ENCODE measurements at regions not wholly inside any gene's neighbourhood (a gene's known extent, or its start where the extent isn't known, plus 50 kb on each side); places are given as distances from the start of the nearest gene placed in this dataset.
A peak's percentile ranks its signal among the peaks of the same experiment; 100 is the strongest.
"Not testable (repeated sequence)": the region's sequence is repeated elsewhere in the genome, so short reads cannot be mapped to it uniquely, and the experiment has no call there.

DNA sequence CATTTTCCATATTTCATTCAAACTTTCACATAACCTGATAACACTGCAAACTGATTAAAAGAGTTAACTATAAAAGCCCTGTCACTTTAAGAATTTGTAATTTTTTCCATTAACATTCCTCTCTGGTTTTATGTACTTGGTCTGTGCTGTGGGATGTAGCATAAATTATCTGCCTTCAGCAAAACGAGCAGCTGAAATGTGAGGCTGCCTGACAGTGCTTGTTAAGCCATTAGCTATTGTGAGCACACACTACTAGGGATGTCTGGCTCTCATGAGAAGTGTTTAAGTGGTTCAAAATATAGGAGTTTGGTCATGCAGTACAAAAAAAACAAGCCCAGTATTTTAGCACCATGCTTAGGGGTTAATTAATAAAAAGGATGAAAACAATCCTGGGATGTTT is 63.0 kb downstream of the HOXA1 start:
- DNase-seq (ENCODE audit: low read depth), result no peak
- no peak overlapping the region for H3K4me3 ChIP-seq (ENCODE audit: low read depth, low read length)

DNA sequence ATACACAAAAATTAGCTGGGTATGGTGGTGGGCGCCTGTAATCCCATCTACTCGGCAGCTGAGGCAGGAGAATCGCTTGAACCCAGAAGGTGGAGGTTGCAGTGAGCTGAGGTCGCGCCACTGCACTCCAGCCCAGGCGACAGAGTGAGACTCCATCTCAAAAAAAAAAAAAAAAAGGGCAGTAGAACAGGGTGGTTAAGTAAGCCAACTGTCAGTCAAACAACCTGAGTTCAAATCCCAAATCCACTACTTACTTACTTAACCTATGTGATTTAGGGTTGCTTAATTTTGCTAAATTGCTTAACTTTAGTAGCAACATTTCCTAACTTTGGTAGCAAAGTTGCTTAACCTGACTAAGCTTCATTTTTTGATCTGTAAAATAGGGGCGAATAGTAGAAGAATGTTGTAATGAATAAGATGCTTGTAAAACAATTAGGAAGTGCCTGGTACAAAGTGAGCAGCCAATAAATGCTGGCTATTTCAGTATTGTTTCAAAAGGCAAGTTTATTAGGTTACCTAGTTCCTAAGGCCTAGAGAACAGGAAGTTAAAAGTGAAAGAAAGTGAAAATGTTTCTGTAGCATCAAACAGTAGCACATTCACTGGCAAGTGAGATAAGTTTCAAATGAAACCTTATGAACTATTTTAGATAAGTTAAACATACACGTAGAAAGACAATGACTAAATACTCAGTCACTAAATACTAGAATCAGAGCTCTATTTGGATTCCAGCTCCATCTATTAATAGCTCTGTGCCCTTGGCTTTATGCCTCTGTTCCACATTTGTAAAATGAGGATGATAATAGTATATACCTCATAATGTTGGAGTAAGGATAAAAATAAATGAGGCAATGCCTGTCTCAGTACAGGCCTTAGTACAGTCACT is 64.3 kb downstream of the HOXA1 start:
- no peak overlapping the region for H3K4me3 ChIP-seq (ENCODE audit: low read depth, low read length)
- DNase-seq (ENCODE audit: low read depth), result no peak

DNA sequence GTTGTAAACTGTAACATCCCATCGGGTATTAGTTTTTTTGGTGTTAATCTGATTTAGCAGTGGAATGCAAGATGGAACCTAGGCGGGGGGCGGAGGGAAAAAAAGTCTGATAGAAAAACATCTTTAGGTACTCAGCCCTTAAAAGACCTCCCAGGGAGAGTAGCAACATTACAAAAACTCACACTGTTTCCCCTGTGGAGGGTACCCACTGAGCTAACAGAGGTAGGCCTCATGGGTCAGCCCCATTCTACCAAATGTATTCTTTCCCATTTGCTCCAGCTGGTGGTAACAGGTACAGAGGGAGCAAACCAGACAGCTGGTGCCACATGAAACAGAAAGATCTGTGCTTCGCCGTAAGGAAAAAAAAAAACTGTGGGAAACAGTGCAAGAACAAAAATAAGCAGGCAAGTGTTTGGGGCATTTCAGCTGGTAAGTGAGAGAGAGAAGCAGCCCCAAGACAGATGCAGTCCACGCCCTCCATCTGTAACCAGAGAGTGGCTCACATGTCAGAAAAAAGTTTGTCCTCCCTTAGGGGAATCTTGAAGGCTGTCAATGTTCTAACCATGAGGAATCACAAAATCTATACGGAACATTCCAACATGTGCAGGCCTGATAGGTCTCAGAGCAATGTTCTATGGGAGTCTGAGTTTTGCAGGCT is 65.3 kb downstream of the HOXA1 start:
- DNase-seq (ENCODE audit: low read depth), result no peak
- H3K4me3 ChIP-seq (ENCODE audit: low read depth, low read length), result no peak overlapping the region

DNA sequence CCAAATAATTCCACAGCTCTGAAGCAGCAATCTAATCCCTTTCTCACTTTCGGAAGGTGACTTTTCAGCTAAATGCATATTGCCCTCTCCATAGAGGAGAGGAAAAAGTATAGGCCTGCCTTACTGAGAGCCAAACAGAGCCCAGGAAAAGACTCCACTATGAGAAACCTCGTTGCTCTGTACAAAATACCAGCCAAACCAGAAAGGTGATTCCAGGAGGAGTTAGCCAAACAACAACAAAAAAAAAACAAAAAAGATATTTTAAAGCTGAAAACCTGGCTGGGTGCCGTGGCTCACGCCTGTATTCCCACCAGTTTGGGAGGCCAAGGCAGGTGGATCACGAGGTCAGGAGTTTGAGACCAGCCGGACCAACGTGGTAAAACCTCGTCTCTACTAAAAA is 70.5 kb downstream of the HOXA1 start:
- no peak for DNase-seq (ENCODE audit: low read depth)

DNA sequence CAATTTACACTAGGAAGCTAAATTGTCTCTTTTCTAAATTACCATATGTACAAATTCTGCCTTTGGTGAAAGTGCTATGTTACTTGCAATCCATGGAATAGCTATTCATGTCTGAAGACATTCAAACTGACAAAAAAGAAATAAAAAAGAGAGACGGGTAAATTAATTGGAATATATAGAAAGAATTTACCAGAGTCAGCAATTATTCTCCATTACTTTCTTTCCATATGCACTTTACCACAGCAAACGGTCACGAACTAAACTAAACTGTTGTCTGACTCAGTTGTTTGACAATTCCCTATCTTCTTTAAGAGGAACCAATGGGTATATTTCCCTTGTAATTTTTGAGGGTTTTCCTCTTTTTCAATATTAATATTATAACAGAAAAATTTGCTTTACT is 85.7 kb downstream of the HOXA1 start:
- DNase-seq (ENCODE audit: low read depth), result no peak
- no peak overlapping the region for H3K4me3 ChIP-seq (ENCODE audit: low read depth, low read length)

More for the DNA sequence above, 70.5 kb downstream of the HOXA1 start:
- no peak overlapping the region for H3K4me3 ChIP-seq (ENCODE audit: low read depth, low read length)

DNA sequence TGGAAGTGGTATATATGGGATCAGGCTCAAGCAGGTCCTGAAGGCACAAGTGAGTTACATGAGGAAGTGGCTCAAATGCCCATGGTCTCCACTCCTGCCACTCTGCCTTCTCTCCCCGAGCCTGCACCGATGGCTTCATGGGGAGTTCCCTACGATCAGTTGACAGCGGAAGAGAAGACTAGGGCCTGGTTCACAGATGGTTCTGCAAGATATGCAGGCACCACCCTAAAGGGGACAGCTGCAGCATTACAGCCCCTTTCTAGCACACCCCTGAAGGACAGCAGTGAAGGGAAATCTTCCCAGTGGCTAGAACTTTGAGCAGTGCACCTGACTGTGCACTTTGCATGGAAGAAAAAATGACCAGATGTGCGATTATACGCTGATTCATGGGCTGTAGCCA is 95.3 kb downstream of the HOXA1 start:
- no peak overlapping the region for H3K4me3 ChIP-seq (ENCODE audit: low read depth, low read length)

DNA sequence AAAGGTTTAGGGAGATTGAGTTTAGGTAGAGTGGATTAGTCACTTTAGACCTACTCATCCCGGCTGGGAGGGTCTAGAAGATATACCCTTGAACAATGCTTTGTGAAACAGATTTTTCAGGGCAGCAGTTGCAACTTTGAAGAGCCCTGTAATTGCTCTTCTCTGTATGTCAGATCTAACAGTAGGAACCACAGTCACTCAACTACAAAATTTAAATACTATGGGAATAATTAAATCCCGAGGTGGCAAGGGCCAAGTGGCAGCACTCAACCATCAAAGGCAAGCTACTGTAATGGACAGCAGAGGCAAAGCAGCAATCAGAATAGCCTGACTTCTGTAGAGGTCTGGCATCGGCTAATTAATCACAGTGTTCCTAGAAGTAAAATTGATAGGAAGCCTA is 97.5 kb downstream of the HOXA1 start:
- H3K4me3 ChIP-seq (ENCODE audit: low read depth, low read length); DNase-seq (ENCODE audit: low read depth): not testable (repeated sequence)

More for the DNA sequence above, 95.3 kb downstream of the HOXA1 start:
- no peak for DNase-seq (ENCODE audit: low read depth)

DNA sequence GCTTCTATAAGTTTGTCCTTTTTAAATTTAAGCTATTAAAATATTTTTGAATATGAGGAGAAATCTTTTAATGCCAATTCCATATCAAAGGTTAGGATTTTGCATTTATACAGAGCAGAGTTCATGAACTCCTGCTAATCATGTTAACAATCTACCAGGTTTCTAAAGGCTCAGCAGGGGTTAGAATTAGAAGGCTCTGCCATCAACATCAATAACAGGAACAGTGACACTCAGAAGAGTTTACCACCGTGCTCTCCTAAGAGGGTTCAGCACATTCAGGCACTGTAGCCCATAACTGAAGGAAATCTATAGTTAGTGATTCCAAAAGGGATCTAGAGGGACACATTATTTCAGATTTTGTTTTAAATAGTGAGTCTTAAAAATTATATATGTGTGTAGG is 100.1 kb downstream of the HOXA1 start:
- H3K4me3 ChIP-seq (ENCODE audit: low read depth, low read length), result no peak overlapping the region
- no peak for DNase-seq (ENCODE audit: low read depth)

DNA sequence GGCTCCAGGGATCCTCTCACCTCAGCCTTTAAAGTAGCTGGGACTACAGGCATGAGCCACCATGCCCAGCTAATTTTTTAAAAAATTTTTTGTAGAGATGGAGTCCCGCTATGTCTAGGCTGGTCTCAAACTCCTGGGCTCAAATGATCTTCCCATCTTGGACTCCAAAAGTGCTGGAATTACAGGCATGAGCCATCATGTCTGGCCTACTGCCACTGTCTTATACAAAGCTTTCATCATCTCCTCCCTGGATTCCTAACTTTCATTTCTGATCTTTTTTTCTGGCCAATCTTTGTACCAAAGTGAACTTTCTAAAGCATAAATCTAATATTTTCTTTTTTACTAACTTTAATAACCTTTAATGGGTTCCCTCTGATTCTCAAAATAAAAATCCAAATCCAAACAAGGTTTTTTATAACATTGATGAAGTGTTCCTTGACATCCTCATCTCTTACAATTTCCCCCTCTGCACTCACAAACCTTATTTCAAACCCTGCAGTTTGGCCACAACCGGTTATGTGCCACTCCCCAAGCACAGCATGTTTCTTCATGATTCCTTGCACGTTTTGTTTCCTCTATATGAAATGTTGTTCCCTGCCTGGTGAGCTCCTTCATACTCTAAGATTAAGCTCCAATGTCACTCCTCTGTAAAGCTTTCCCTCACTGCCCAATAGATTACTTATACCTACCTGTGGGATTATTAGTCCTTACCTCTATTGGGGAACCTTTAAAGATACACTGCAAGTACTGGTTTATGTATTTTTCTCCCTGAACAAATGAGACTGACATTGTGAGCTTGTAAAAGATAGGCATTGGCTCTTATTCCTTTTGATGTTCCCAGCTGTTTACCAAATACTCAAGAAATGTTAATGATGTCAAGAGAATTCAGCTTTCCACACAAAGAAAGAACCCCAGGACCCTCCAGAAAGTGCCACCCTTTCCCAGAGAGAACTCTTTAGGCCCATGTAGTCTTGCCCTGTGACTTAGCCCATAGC is 101.7 kb downstream of the HOXA1 start:
- DNase-seq (ENCODE audit: low read depth), result peak; percentile 30
- H3K4me3 ChIP-seq (ENCODE audit: low read depth, low read length), result no peak overlapping the region

DNA sequence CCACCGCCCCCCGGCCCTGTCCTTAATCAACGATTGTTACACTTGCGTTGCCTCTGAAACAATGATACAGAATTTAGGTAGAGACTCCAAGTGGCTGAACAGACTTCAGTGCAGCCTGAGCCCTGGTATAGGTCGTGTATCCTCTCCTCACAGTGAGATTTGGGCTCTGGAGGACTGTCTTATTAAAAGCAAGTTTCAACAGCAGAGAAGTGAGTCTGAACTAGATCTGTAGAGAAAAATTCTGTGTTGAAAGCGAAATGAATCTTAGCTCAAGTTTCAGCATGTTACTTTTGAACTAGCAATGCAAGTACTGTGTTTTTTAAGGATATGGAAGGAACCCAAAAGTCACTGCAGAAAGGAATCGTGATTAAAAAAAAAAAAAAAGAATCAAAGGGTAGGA is 103.1 kb downstream of the HOXA1 start:
- DNase-seq (ENCODE audit: low read depth), result no peak
- H3K4me3 ChIP-seq (ENCODE audit: low read depth, low read length), result no peak overlapping the region

DNA sequence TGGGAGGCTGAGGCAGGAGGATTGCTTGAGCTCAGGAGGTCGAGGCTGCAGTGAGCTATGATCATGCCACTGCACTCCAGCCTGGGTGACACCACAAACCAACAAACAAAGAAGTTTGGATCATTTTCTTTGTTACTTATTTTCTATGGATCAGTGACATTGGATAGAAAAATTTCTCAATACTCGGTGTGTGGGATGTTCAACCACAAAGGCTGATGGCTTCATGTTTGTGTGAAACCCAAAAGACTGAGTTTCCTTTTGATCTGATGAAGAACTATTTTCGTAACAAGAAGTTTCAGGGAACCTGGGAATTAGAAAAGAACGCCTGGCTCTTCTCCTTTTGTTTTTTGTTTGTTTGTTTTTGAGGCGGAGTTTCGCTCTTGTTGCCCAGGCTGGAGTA is 104.0 kb downstream of the HOXA1 start:
- no peak for DNase-seq (ENCODE audit: low read depth)

DNA sequence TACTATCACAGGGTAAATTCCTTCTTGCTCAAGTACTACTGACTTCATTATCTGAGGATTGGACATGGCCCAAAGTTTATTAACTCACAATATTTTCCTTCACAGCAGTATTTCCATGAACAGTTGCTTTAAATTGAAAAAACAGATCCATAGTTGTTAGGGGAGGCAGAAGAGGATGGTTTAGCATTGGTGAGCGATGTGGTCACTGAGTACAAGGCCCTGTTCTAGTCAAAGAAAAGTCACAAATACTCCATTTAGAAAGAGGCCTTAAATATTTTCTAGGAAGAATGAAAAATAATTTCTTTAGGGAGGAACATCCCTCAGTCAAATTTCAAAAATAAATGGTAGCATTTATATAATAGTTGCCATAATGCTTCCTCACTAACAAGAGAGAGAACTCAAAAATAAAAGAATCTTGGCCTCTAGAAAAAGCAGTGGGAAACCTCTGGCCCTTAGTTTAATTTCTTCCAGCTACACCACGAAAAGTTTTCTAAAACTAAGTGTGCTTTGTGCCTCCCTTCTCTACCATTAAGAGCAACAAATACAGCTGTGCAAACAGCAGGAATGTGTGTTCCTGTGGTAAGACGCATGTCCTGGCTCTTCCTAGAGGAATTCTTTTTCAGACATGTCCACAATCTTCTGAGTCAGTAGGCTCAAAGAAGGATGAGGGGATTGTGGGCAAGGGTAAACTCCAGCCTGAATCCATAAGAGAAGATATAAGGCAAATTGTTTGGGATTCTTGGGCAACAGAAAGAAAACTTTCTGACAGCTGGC is 105.7 kb downstream of the HOXA1 start:
- no peak overlapping the region for H3K4me3 ChIP-seq (ENCODE audit: low read depth, low read length)
- DNase-seq (ENCODE audit: low read depth), result peak; percentile 56

More for the DNA sequence above, 104.0 kb downstream of the HOXA1 start:
- no peak overlapping the region for H3K4me3 ChIP-seq (ENCODE audit: low read depth, low read length)

DNA sequence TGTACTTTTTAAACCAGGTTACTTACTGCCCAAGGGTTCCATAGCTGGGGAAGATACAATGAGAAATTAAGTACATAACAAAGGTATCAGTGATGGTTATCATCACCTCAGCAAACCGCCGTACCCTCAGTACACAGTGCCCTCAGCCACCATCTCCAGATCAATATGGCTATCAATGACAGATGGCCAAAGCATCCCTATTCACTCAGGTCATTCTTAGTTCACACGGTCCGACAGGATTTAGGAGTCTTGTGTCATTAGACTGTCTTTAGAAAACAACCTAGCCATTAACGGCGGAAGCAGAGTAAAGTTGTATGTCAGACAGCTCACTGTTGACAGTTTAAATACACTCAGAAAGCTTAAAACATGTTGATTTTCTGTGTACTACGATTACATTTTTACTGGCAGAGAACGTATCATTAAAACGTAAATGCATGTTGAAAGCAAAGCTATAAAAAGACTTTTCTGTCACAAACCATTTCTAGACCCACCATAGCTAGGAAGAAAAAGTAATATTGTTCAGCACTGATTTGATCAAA is 106.9 kb downstream of the HOXA1 start:
- H3K4me3 ChIP-seq (ENCODE audit: low read depth, low read length), result no peak overlapping the region
- DNase-seq (ENCODE audit: low read depth), result no peak

DNA sequence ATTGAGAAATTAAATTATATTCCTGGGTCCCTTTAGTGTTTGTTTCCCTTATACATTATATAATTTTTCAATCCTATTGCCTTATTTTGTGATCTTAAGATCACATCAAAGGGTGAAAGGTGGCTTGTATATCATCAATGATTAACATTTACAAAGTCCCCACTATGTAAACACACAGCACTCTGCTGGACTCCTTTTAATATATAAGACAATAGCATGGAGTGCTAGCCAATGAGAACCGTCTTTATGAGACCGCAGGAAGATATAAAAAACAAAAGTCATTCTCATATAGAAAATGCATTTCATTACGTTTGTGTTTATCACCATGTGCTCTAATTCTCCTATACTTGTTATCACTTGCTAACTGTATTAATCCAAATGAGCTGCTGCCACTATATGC is 108.5 kb downstream of the HOXA1 start:
- no peak overlapping the region for H3K4me3 ChIP-seq (ENCODE audit: low read depth, low read length)
- DNase-seq (ENCODE audit: low read depth), result no peak

DNA sequence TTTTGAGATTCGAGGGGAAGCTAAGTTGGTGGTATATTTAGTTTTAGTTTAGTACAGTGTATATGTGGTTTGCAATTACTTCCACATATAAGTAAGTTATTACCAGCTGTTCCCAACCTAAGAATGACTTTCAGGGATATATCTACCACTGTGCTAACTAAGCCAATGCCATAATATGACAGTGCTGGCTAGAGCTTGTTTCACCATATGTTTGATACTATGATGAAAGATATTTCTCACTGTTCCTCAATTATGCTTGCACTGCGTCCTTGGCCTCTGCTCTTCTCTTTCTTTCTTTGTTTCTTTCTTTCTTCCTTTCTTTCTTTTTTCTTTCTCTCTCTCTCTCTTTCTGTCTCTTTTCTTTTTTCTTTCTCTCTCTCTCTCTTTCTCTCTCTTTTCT is 113.8 kb upstream of the SKAP2 start:
- H3K4me3 ChIP-seq (ENCODE audit: low read depth, low read length), result no peak overlapping the region
- DNase-seq (ENCODE audit: low read depth), result no peak

DNA sequence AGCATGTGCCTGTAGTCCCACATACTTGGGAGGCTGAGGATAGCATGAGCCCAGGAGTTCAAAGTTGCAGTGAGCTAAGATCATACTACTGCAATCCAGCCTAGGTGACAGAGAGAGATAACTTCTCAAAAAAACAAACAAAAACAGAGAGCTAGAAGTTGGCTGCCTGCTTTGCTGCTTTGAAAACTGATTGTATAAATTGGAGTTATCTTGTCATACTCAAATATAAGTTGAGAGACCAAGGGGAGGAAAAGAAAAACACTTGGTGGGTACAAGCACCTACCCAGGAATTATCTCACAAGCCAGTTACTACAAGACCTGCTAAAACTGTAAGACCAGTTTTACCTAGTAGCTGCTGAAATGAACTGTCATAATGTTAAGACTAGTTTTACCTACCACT is 112.5 kb upstream of the SKAP2 start:
- no peak for DNase-seq (ENCODE audit: low read depth)
- no peak overlapping the region for H3K4me3 ChIP-seq (ENCODE audit: low read depth, low read length)

DNA sequence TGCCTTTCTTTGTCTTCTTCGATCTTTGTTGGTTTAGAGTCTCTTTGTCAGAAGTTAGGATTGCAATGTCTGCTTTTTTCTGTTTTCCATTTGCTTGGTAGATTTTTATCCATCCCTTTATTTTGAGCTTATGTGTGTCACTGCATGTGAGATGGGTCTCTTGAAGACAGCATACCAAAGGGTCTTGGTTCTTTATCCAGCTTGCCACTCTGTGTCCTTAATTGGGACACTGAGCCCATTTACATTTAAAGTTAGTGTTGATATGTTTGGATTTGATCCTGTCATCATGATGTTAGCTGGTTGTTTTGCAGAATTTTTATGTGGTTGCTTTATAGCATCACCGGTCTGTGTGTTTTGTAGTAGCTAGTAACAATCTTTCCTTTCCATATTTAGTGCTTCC is 107.5 kb upstream of the SKAP2 start:
- not testable (repeated sequence) for DNase-seq (ENCODE audit: low read depth); H3K4me3 ChIP-seq (ENCODE audit: low read depth, low read length)

DNA sequence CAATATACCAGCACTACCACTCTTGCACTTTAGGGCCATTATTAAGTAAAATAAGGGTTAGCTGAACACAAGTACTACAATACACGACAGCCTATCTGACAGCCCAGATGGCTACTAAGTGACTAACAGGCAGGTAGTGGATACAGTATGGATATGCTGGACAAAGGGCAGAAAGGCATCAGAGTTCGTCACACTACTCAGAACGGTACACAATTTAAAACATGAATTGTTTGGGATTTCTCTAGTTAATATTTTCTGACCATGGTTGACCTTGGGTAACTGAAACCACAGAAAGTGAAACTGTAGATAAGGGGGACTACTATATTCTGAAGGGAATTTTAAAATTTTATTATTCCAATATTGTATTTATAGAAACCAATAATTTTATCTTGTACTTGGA is 101.3 kb upstream of the SKAP2 start:
- H3K4me3 ChIP-seq (ENCODE audit: low read depth, low read length), result no peak overlapping the region
- DNase-seq (ENCODE audit: low read depth), result no peak
